K562 (cell line): ENCODE measurements at regions not wholly inside any gene's neighbourhood (a gene's known extent, or its start where the extent isn't known, plus 50 kb on each side); places are given as distances from the start of the nearest gene placed in this dataset.

Experiments used
- CHCHD3 ChIP-seq: fragments of 250-450 bp; sonication (Bioruptor Pico); IDR thresholded peaks from 2 replicates; pipeline ENCODE4 v2.1.2; 2022; ENCODE audit warnings: mild to moderate bottlenecking
- HDAC1 ChIP-seq, 2 experiments: fragments of 450-650 bp; IDR thresholded peaks; 2 replicates each; pipeline ENCODE4 v1.6.1; 2016 to 2017; ENCODE audit warnings: inconsistent platforms in 1 of 2, mild to moderate bottlenecking in 1 of 2, moderate library complexity in 1 of 2
- KDM4B ChIP-seq, 2 experiments: fragments of 450-650 bp in 1 of 2; sonication (generic) in 1 of 2; IDR thresholded peaks; 2 replicates each; pipeline ENCODE4 v1.6.1; 2016 to 2017; ENCODE audit warnings: borderline replicate concordance in 2 of 2, antibody characterized with exemption in 1 of 2, low read depth in 1 of 2, mild to moderate bottlenecking in 1 of 2
- MEIS2 ChIP-seq: fragments of 450-650 bp; IDR thresholded peaks from 2 replicates; pipeline ENCODE4 v1.6.1; 2014; ENCODE audit warnings: mild to moderate bottlenecking; ENCODE audit not compliant: partially characterized antibody
- NCOA6 ChIP-seq: fragments of 450-650 bp; IDR thresholded peaks from 2 replicates; pipeline ENCODE4 v1.6.1; 2017; ENCODE audit warnings: mild to moderate bottlenecking
- NFATC3 ChIP-seq: fragments of 450-650 bp; IDR thresholded peaks from 2 replicates; pipeline ENCODE4 v1.6.1; 2017; ENCODE audit warnings: mild to moderate bottlenecking
- NR2C2 ChIP-seq, 2 experiments: fragments of 200-800 bp in 1 of 2; sonication (Bioruptor generic) in 1 of 2; sonication (generic) in 1 of 2; formaldehyde crosslinking in 1 of 2; IDR thresholded peaks; 2 replicates each; pipeline versions ENCODE4 v1.6.1 to v1.8.0; 2016 to 2022; ENCODE audit warnings: mild to moderate bottlenecking in 1 of 2, missing compliant biosample characterization in 1 of 2, missing genetic modification characterization in 1 of 2, missing genetic modification reagents in 1 of 2
- RCOR1 ChIP-seq, 2 experiments: IDR thresholded peaks; 2 replicates each; pipeline ENCODE4 v1.6.1; 2012; ENCODE audit warnings: low read depth in 2 of 2, low read length in 2 of 2, borderline replicate concordance in 1 of 2, improper control_type of control experiment in 1 of 2
- TAL1 ChIP-seq: fragments of 450-650 bp; IDR thresholded peaks from 2 replicates; pipeline ENCODE4 v1.6.1; 2016; ENCODE audit warnings: mild to moderate bottlenecking
- ZBTB17 ChIP-seq: fragments of 450-650 bp; formaldehyde crosslinking; IDR thresholded peaks from 2 replicates; pipeline ENCODE4 v1.4.0; 2020; ENCODE audit warnings: mild to moderate bottlenecking
- ZNF12 ChIP-seq: sonication (generic); formaldehyde crosslinking; IDR thresholded peaks from 2 replicates; pipeline ENCODE4 v1.4.0; 2020; ENCODE audit warnings: mild to moderate bottlenecking, missing genetic modification reagents
- ZNF740 ChIP-seq, 3 experiments: fragments of 200-800 bp in 1 of 3; sonication (Bioruptor generic) in 1 of 3; sonication (generic) in 1 of 3; formaldehyde crosslinking in 1 of 3; IDR thresholded peaks; 2 replicates each; pipeline versions ENCODE4 v1.6.1 to v1.8.0; 2016 to 2022; ENCODE audit warnings: mild to moderate bottlenecking in 2 of 3, missing compliant biosample characterization in 2 of 3, missing genetic modification characterization in 2 of 3, missing genetic modification reagents in 1 of 3
- ZNF778 ChIP-seq: fragments of 450-650 bp; formaldehyde crosslinking; IDR thresholded peaks from 2 replicates; pipeline ENCODE4 v1.4.0; 2020; ENCODE audit warnings: mild to moderate bottlenecking, moderate library complexity
- TF ChIP-seq, protein P1 (sequence below): fragments of 250-450 bp; sonication (Bioruptor Pico); IDR thresholded peaks from 2 replicates; pipeline ENCODE4 v1.5.0; 2021; ENCODE audit warnings: mild to moderate bottlenecking, moderate library complexity

GRCh38 chr7:106731646-106732444 is 70.9 kb upstream of the CCDC71L start (continued):
- TF ChIP-seq, protein P1, sequence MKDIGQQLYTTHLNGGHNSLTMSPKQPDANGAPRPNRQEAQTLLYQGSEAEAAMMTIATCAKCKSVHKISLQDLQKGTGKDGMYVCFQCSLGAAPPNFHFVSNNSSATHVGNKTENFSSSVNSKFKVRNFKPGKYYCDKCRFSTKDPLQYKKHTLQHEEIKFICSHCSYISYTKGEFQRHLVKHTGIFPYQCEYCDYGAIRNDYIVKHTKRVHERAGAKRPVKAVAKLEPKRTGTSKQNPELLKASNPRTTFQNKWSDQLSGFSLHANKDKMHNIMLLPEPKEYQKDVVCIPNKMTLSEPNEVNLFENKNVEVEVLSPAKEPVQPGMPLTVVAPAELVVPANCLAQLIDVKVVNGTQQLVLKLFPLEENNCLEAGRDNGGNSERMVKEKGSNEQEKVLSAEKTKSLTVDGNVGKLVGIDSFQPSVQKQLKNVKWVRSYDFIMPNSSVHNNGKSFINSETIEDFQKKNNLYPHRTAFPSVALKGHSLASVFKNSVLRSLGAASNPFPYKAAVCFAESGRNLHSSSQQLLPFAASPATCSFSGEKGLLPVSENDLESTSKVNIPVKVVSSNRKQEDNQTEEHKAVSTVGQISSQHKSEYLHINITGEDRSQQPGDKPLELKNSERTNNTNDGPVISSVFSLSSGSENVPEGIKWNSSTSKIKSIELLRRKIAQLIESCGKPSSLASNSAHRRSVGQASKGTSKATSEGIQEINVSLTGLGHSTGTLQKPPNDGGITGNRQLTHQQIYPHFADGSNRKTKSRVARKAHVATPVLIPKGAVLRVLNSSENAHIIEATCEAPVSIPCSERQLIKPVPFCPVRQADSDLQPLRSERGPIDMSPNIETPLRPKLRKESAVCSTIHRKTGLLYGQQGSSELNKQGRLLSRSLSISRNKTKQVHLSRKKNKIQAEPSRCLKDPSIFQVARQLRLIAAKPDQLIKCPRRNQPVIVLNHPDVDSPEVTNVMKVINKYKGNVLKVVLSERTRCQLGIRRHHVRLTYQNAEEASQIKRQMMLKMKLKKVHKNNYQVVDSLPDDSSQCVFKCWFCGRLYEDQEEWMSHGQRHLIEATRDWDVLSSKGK (CRISPR knock-in tag): no peak
- TF ChIP-seq MEIS2 (peak; percentile 55), TAL1 (0 out of 2 replicates have a peak, but pooled peaks have one; percentile 6), KDM4B (IDR thresholded peaks at IDR 0.05; ENCODE audit: borderline replicate concordance in 2 of 2, low read depth in 1 of 2) (no peak), NCOA6 (no peak), NFATC3 (0 out of 2 replicates have a peak, but pooled peaks have one; percentile 42), CHCHD3 (CRISPR knock-in tag) (no peak), ZNF740 (CRISPR knock-in tag; IDR thresholded peaks at IDR 0.05) (no peak), ZNF740 (tag; IDR thresholded peaks at IDR 0.05) (no peak), ZNF778 (no peak), ZBTB17 (0 out of 2 replicates have a peak, but pooled peaks have one; percentile 37), NR2C2 (CRISPR knock-in tag; IDR thresholded peaks at IDR 0.05) (no peak), NR2C2 (tag; IDR thresholded peaks at IDR 0.05) (no peak), ZNF12 (CRISPR knock-in tag) (no peak), RCOR1 (IDR thresholded peaks at IDR 0.05; ENCODE audit: borderline replicate concordance in 1 of 2, low read depth in 2 of 2, low read length in 2 of 2) (0 out of 4 replicates have a peak, but pooled peaks of 1 of the 2 experiments have one; percentile 51), HDAC1 (IDR thresholded peaks at IDR 0.05) (peak in 1 of 2 experiments; percentile 36; a peak in 1 of 4 replicates)
